Peyer's patch (tissue), 4 donors: ENCODE measurements at regions not wholly inside any gene's neighbourhood (a gene's known extent, or its start where the extent isn't known, plus 50 kb on each side); places are given as distances from the start of the nearest gene placed in this dataset.

Experiments used
- DNase-seq, 3 donors: peaks; one replicate each; pipeline ENCODE4 v3.0.0-alpha.2; 2017 to 2019
- H3K27ac ChIP-seq, 4 donors: fragments of 200-600 bp; sonication (generic); one replicate each; pipeline ENCODE4 v1.5.1; 2016 to 2019
- H3K27me3 ChIP-seq, 2 donors: fragments of 200-600 bp; sonication (generic); one replicate each; pipeline ENCODE4 v1.5.1; 2019
- H3K36me3 ChIP-seq, 3 donors: fragments of 200-600 bp; sonication (generic); one replicate each; pipeline ENCODE4 v1.5.1; 2016 to 2019
- H3K4me1 ChIP-seq, 4 donors: fragments of 200-600 bp; sonication (generic); one replicate each; pipeline ENCODE4 v1.5.1; 2016 to 2019
- H3K4me3 ChIP-seq, 4 donors: fragments of 200-600 bp; sonication (generic); 1 replicate in 3 of 4; 2 replicates in 1 of 4; pipeline ENCODE4 v1.5.1; 2016 to 2019; ENCODE audit warnings: mild to moderate bottlenecking in 1 of 4
- H3K9me3 ChIP-seq, 4 donors: fragments of 200-600 bp; sonication (generic); one replicate each; pipeline ENCODE4 v1.5.1; 2016 to 2019; ENCODE audit warnings: mild to moderate bottlenecking in 1 of 4
- CTCF ChIP-seq, 6 experiments: fragments of 450-650 bp in 4 of 6; fragments of 200-600 bp in 2 of 6; sonication (generic) in 1 of 6; IDR thresholded peaks; one replicate each; pipeline ENCODE4 v1.5.1; 2017 to 2019; ENCODE audit warnings: antibody characterized with exemption in 6 of 6, mild to moderate bottlenecking in 3 of 6, moderate library complexity in 1 of 6
- POLR2A ChIP-seq, 2 donors: fragments of 450-650 bp; IDR thresholded peaks; one replicate each; pipeline ENCODE4 v1.5.1; 2017; ENCODE audit warnings: antibody characterized with exemption in 2 of 2, mild to moderate bottlenecking in 2 of 2, moderate library complexity in 2 of 2

GRCh38 chr5:1744393-1745122 is 55.1 kb downstream of the MRPL36 start:
- DNase-seq: peak in 1 of 3 donors; percentile 4
- no peaks in the 10 kb centered on the region for H3K9me3 ChIP-seq
- no peak overlapping the region for H3K27ac ChIP-seq
- H3K4me3 ChIP-seq: no peak overlapping the region
- no peaks in the 10 kb centered on the region for H3K27me3 ChIP-seq
- H3K4me1 ChIP-seq: no peaks in the 10 kb centered on the region
- no peaks in the 10 kb centered on the region for H3K36me3 ChIP-seq
- no peak for TF ChIP-seq POLR2A (IDR thresholded peaks at IDR 0.05)
- TF ChIP-seq CTCF (IDR thresholded peaks at IDR 0.05): no peak

GRCh38 chr5:1743769-1744085 is 55.9 kb downstream of the MRPL36 start:
- DNase-seq: peak in 1 of 3 donors; percentile 26
- no peak for TF ChIP-seq CTCF (IDR thresholded peaks at IDR 0.05)
- TF ChIP-seq POLR2A (IDR thresholded peaks at IDR 0.05): no peak

GRCh38 chr5:1743061-1743768 is 56.4 kb downstream of the MRPL36 start:
- no peak overlapping the region for H3K27ac ChIP-seq
- H3K36me3 ChIP-seq: no peaks in the 10 kb centered on the region
- DNase-seq: peak in 1 of 3 donors; percentile 23
- no peaks in the 10 kb centered on the region for H3K27me3 ChIP-seq
- no peaks in the 10 kb centered on the region for H3K9me3 ChIP-seq
- H3K4me3 ChIP-seq: no peak overlapping the region
- TF ChIP-seq POLR2A (IDR thresholded peaks at IDR 0.05): no peak
- TF ChIP-seq CTCF (IDR thresholded peaks at IDR 0.05): no peak
- no peaks in the 10 kb centered on the region for H3K4me1 ChIP-seq

More at GRCh38 chr5:1743769-1744085, 55.9 kb downstream of the MRPL36 start:
- Histone ChIP-seq H3K9me3 (no peaks in the 10 kb centered on the region), H3K4me1 (no peaks in the 10 kb centered on the region), H3K27me3 (no peaks in the 10 kb centered on the region), H3K27ac (no peak overlapping the region), H3K36me3 (no peaks in the 10 kb centered on the region), H3K4me3 (no peak overlapping the region)

- no peaks in the 10 kb centered on the region for H3K9me3 ChIP-seq
- TF ChIP-seq POLR2A (IDR thresholded peaks at IDR 0.05): no peak
- peak; percentile 27 to 54 (median 44) for TF ChIP-seq CTCF (IDR thresholded peaks at IDR 0.05)
- H3K4me3 ChIP-seq: no peak overlapping the region
- H3K36me3 ChIP-seq: no peaks in the 10 kb centered on the region
- peak in 1 of 3 donors; percentile 51 for DNase-seq
- no peak overlapping the region for H3K27ac ChIP-seq
- no peaks in the 10 kb centered on the region for H3K4me1 ChIP-seq
- no peaks in the 10 kb centered on the region for H3K27me3 ChIP-seq
These were observed 61.7 kb downstream of the MRPL36 start for GRCh38 chr5:1737790-1738405.

DNA sequence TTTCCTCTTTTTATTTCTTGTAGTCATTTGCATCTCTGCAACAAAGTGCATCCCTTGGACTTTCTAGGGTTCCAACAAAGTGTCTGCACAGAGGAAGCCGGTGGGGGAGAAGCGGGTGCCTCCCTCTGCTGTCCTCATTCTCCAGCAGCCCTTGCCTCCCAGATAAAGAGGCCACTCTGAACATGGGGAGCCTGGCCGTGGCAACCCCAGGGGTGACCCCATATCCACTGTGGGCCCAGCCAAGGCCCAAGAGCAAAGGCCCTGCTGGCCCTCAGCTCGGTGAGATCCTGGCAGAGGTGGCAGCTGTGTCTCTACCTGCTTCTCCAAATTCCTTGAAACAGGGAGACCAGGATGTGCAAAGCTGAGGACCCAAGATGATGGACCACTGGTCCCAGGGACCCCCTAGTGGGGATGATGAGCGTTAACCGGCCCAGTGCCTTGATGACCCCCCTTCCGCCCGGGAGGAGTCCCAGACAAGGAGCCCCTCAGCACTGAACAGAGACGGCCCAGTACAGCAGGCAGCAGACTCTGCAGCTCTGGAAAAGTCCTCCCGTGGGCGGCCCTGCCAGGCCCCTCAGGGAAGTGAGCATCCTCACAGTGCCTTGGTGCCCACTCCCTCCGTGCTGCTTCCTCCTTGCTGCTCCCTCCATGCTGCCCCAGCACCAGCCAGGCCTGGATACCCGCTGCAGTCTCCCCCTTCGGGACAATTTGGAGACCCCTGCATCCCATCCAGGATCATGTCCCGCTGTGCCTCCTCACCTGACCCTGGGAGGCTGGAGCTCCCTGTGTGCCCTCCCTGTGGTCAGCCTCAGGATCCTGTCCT is 62.5 kb downstream of the MRPL36 start:
- no peaks in the 10 kb centered on the region for H3K9me3 ChIP-seq
- no peak overlapping the region for H3K27ac ChIP-seq
- no peaks in the 10 kb centered on the region for H3K27me3 ChIP-seq
- no peak for DNase-seq
- no peaks in the 10 kb centered on the region for H3K4me1 ChIP-seq
- H3K36me3 ChIP-seq: no peaks in the 10 kb centered on the region
- no peak for TF ChIP-seq POLR2A (IDR thresholded peaks at IDR 0.05)
- TF ChIP-seq CTCF (IDR thresholded peaks at IDR 0.05): no peak
- no peak overlapping the region for H3K4me3 ChIP-seq
